ENCODE measurements at regions not wholly inside any gene's neighbourhood (a gene's known extent, or its start where the extent isn't known, plus 50 kb on each side); places are given as distances from the start of the nearest gene placed in this dataset.

GRCh38 chr5:166063261-166063660 lies 2228.2 kb upstream of the WWC1 start:
- no peaks in the 10 kb centered on the region for H3K36me3 Mint-ChIP-seq
- no peaks in the 10 kb centered on the region for H3K27me3 Mint-ChIP-seq

GRCh38 chr5:166068547-166069335 lies 2222.7 kb upstream of the WWC1 start:
- no peaks in the 10 kb centered on the region for H3K36me3 ChIP-seq (ENCODE audit: control insufficient read depth, insufficient read depth, low read length)
- no peak for ATAC-seq (ENCODE audit: low read depth in 2 of 2)
- Mint-ChIP-seq H3K4me1 (no peaks in the 10 kb centered on the region), H3K4me3 (no peak overlapping the region), H3K9me3 (peaks cover 7 to 35% (median 14%) of the 10 kb centered on the region in 7 donors), H3K27ac (no peak overlapping the region), H3K36me3 (no peaks in the 10 kb centered on the region), H3K27me3 (no peaks in the 10 kb centered on the region)
- H3K4me3 ChIP-seq (ENCODE audit: low read depth, low read length), result no peak overlapping the region
- no peaks in the 10 kb centered on the region for H3K27me3 ChIP-seq (ENCODE audit: control insufficient read depth, insufficient read depth, low read length)
- DNase-seq, result no peak
- H3K4me1 ChIP-seq (ENCODE audit: control insufficient read depth, insufficient read depth, low read length, poor library complexity, severe bottlenecking), result no peaks in the 10 kb centered on the region
- H3K27ac ChIP-seq (ENCODE audit: insufficient read depth, low read length, poor library complexity, severe bottlenecking), result no peak overlapping the region
- peaks cover 2 to 3% of the 10 kb centered on the region in 2 experiments for H3K9me3 ChIP-seq (ENCODE audit: control insufficient read depth in 2 of 2, low read length in 2 of 2)

More at GRCh38 chr5:166063261-166063660, 2228.2 kb upstream of the WWC1 start:
- Histone ChIP-seq H3K36me3 (ENCODE audit: control insufficient read depth, insufficient read depth, low read length) (no peaks in the 10 kb centered on the region), H3K4me3 (ENCODE audit: low read depth, low read length) (no peak overlapping the region), H3K27ac (ENCODE audit: insufficient read depth, low read length, poor library complexity, severe bottlenecking) (no peak overlapping the region), H3K4me1 (ENCODE audit: control insufficient read depth, insufficient read depth, low read length, poor library complexity, severe bottlenecking) (no peaks in the 10 kb centered on the region), H3K27me3 (ENCODE audit: control insufficient read depth, insufficient read depth, low read length) (no peaks in the 10 kb centered on the region), H3K9me3 (ENCODE audit: control insufficient read depth in 2 of 2, low read length in 2 of 2) (peaks cover 0 to 8% of the 10 kb centered on the region in 2 experiments)
- peaks cover 7 to 19% (median 10%) of the 10 kb centered on the region in 7 donors for H3K9me3 Mint-ChIP-seq
- H3K4me1 Mint-ChIP-seq, result no peaks in the 10 kb centered on the region
- ATAC-seq (ENCODE audit: low read depth in 2 of 2) (no peak), DNase-seq (no peak)
- no peak overlapping the region for H3K4me3 Mint-ChIP-seq
- no peak overlapping the region for H3K27ac Mint-ChIP-seq

DNA sequence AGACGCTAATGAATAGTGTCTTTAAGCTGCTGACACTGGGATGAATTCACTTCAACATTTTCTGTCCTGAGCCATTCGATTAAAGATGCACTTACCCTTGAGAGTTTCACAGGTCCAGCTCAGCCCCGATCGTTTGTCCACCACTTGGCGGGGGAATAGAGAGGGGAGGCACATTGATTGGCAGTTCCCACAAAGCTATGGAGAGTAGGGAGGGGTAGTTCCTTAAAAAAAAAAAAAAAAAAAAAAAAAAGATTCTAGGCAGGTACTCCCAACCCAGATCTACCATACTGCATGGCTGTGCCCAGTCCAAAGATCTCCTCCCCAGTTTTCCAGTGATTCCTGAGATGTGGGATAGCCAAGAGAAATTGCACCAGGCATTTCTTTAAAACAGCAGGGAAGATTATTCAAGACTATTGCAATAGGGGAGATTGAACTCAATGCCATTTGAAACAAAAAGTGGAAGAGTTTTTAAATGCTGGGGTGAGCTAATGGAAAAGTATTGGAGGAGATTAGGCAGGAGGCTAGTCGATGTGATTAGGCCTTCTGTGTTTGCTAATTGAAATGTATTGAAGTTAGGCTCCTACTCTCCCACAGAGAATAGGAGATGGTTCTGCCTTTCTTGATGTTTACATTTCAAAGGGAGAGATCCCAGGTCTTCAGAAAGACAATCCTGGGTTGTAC lies 2217.4 kb upstream of the WWC1 start:
- Histone ChIP-seq H3K4me3 (ENCODE audit: low read depth, low read length) (no peak overlapping the region), H3K4me1 (ENCODE audit: control insufficient read depth, insufficient read depth, low read length, poor library complexity, severe bottlenecking) (no peaks in the 10 kb centered on the region), H3K9me3 (ENCODE audit: control insufficient read depth in 2 of 2, low read length in 2 of 2) (peaks cover 0 to 2% of the 10 kb centered on the region in 2 experiments), H3K27ac (ENCODE audit: insufficient read depth, low read length, poor library complexity, severe bottlenecking) (no peak overlapping the region), H3K36me3 (ENCODE audit: control insufficient read depth, insufficient read depth, low read length) (no peaks in the 10 kb centered on the region), H3K27me3 (ENCODE audit: control insufficient read depth, insufficient read depth, low read length) (no peaks in the 10 kb centered on the region)
- Mint-ChIP-seq H3K36me3 (no peaks in the 10 kb centered on the region), H3K4me1 (no peaks in the 10 kb centered on the region), H3K27ac (no peak overlapping the region), H3K4me3 (no peak overlapping the region), H3K27me3 (no peaks in the 10 kb centered on the region), H3K9me3 (peaks cover 0 to 24% (median 3%) of the 10 kb centered on the region in 7 donors)
- no peak for ATAC-seq (ENCODE audit: low read depth in 2 of 2)
- no peak for DNase-seq

DNA sequence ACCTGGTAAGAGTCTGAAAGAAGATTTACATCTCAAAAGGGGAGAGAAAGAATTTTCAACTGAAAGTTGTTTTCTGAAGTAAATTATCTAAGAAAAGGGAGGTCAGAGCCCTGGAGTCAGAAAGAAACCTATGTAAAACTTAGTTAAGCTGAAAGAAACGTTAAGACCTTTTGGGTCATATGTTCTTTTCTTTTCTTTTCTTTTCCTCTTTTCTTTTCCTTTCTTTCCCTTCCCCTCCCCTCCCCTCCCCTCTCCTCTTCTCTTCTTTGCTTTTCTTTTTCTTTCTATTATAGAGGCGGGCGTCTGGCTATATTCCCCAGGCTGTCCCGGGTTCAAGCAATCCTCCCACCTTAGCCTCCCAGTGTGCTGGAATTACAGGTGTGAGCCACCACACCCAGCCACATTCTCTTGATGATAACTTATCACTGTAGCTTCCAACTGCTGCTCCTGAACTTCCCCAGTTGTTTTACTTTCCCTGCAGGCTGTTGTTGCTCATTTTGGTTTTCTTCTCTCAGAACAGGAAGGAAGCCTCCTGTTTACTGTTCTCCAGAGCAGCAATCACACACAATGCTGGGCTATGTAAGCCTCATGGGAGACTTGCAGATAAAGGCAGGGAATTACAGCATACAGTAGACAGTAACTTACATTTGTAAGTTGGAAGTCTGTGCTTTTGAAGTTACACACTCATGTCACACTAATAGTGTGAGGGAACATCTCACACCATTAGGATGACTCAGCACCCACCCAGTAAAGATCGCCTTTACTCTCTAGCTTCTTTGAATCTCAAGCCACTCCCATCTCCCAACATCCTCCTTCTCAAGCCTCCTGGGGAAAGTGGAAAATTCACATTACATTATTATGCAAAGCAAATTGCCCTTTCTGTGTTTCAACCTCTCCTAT lies 2216.6 kb upstream of the WWC1 start:
- Histone ChIP-seq H3K9me3 (ENCODE audit: control insufficient read depth in 2 of 2, low read length in 2 of 2) (peaks cover 0 to 2% of the 10 kb centered on the region in 2 experiments), H3K27ac (ENCODE audit: insufficient read depth, low read length, poor library complexity, severe bottlenecking) (no peak overlapping the region), H3K4me1 (ENCODE audit: control insufficient read depth, insufficient read depth, low read length, poor library complexity, severe bottlenecking) (no peaks in the 10 kb centered on the region), H3K4me3 (ENCODE audit: low read depth, low read length) (no peak overlapping the region), H3K27me3 (ENCODE audit: control insufficient read depth, insufficient read depth, low read length) (no peaks in the 10 kb centered on the region), H3K36me3 (ENCODE audit: control insufficient read depth, insufficient read depth, low read length) (no peaks in the 10 kb centered on the region)
- H3K27me3 Mint-ChIP-seq, result no peaks in the 10 kb centered on the region
- DNase-seq (no peak), ATAC-seq (ENCODE audit: low read depth in 2 of 2) (no peak)
- peaks cover 0 to 24% (median 3%) of the 10 kb centered on the region in 7 donors for H3K9me3 Mint-ChIP-seq
- H3K36me3 Mint-ChIP-seq, result no peaks in the 10 kb centered on the region
- no peak overlapping the region for H3K4me3 Mint-ChIP-seq
- no peak overlapping the region for H3K27ac Mint-ChIP-seq
- no peaks in the 10 kb centered on the region for H3K4me1 Mint-ChIP-seq

- no peaks in the 10 kb centered on the region for H3K4me1 Mint-ChIP-seq
- no peak for DNase-seq
Measured at GRCh38 chr5:166083183-166083959, 2208.1 kb upstream of the WWC1 start.

GRCh38 chr5:166086568-166086967 lies 2204.9 kb upstream of the WWC1 start:
- no peaks in the 10 kb centered on the region for H3K36me3 ChIP-seq (ENCODE audit: control insufficient read depth, insufficient read depth, low read length)
- Mint-ChIP-seq H3K36me3 (no peaks in the 10 kb centered on the region), H3K4me3 (no peak overlapping the region), H3K27ac (no peak overlapping the region), H3K9me3 (peaks cover 0 to 21% (median 3%) of the 10 kb centered on the region in 7 donors), H3K4me1 (no peaks in the 10 kb centered on the region), H3K27me3 (no peaks in the 10 kb centered on the region)
- H3K9me3 ChIP-seq (ENCODE audit: control insufficient read depth in 2 of 2, low read length in 2 of 2), result no peaks in the 10 kb centered on the region
- H3K4me3 ChIP-seq (ENCODE audit: low read depth, low read length), result no peak overlapping the region
- no peaks in the 10 kb centered on the region for H3K4me1 ChIP-seq (ENCODE audit: control insufficient read depth, insufficient read depth, low read length, poor library complexity, severe bottlenecking)
- ATAC-seq (ENCODE audit: low read depth in 2 of 2) (no peak), DNase-seq (no peak)
- no peak overlapping the region for H3K27ac ChIP-seq (ENCODE audit: insufficient read depth, low read length, poor library complexity, severe bottlenecking)
- H3K27me3 ChIP-seq (ENCODE audit: control insufficient read depth, insufficient read depth, low read length), result no peaks in the 10 kb centered on the region

More at GRCh38 chr5:166083183-166083959, 2208.1 kb upstream of the WWC1 start:
- H3K4me1 ChIP-seq (ENCODE audit: control insufficient read depth, insufficient read depth, low read length, poor library complexity, severe bottlenecking), result no peaks in the 10 kb centered on the region
- no peaks in the 10 kb centered on the region for H3K27me3 Mint-ChIP-seq
- H3K27me3 ChIP-seq (ENCODE audit: control insufficient read depth, insufficient read depth, low read length), result no peaks in the 10 kb centered on the region
- no peak overlapping the region for H3K4me3 ChIP-seq (ENCODE audit: low read depth, low read length)
- no peak for ATAC-seq (ENCODE audit: low read depth in 2 of 2)
- H3K36me3 Mint-ChIP-seq, result no peaks in the 10 kb centered on the region
- H3K36me3 ChIP-seq (ENCODE audit: control insufficient read depth, insufficient read depth, low read length), result no peaks in the 10 kb centered on the region
- no peak overlapping the region for H3K4me3 Mint-ChIP-seq
- H3K27ac ChIP-seq (ENCODE audit: insufficient read depth, low read length, poor library complexity, severe bottlenecking), result no peak overlapping the region
- no peak overlapping the region for H3K27ac Mint-ChIP-seq
- H3K9me3 Mint-ChIP-seq, result peaks cover 0 to 21% (median 3%) of the 10 kb centered on the region in 7 donors
- H3K9me3 ChIP-seq (ENCODE audit: control insufficient read depth in 2 of 2, low read length in 2 of 2), result no peaks in the 10 kb centered on the region
